PC-3 (cell line): ENCODE measurements at regions not wholly inside any gene's neighbourhood (a gene's known extent, or its start where the extent isn't known, plus 50 kb on each side); places are given as distances from the start of the nearest gene placed in this dataset.

ENCODE experiments used
- ATAC-seq: fragments of 200-7000 bp; cut with Tn5 transposase; 2 replicates; pipeline ENCODE4 v1.9.1; 2020; ENCODE audit warnings: mild to moderate bottlenecking, moderate library complexity
- BruUV-seq: library from RNA; stranded (reverse); fragments of 400-500 nt; replicated peaks from 2 replicates; lab custom pipeline; 2021; lab: Mats Ljungman, UMichigan
- CTCF ChIA-PET: fragments of 300-600 bp; sonication (Branson Sonifier 250); formaldehyde crosslinking; loops from one replicate; lab custom pipeline; 2022; ENCODE audit warnings: antibody characterized with exemption; lab: Charles Lee
- POLR2A ChIA-PET: fragments of 300-600 bp; sonication (Branson Sonifier 250); formaldehyde crosslinking; loops from one replicate; lab custom pipeline; 2022; ENCODE audit warnings: antibody characterized with exemption; ENCODE audit not compliant: unreplicated experiment; lab: Charles Lee
- DNase-seq: peaks from one replicate; pipeline ENCODE4 v3.0.0-alpha.2; 2015
- H2AFZ ChIP-seq: fragments of 300-600 bp; sonication (generic); 2 replicates; pipeline ENCODE4 v1.6.0; 2016; ENCODE audit warnings: antibody characterized with exemption, low read length
- H3F3A ChIP-seq: fragments of 300-600 bp; sonication (generic); one replicate; pipeline ENCODE4 v1.6.0; 2017; ENCODE audit warnings: antibody characterized with exemption, low read length, control low read depth, mild to moderate bottlenecking; ENCODE audit not compliant: unreplicated experiment
- H3K27ac ChIP-seq: fragments of 300-600 bp; sonication (generic); 2 replicates; pipeline ENCODE4 v1.5.1; 2016; ENCODE audit warnings: mild to moderate bottlenecking, low read length
- H3K27me3 ChIP-seq: fragments of 300-600 bp; sonication (generic); 2 replicates; pipeline ENCODE4 v1.6.1; 2016; ENCODE audit warnings: low read length, mixed read lengths
- H3K36me3 ChIP-seq: fragments of 300-600 bp; sonication (generic); 2 replicates; pipeline ENCODE4 v1.6.1; 2016; ENCODE audit warnings: low read depth, mixed run types, low read length, mixed read lengths
- H3K4me1 ChIP-seq: fragments of 300-600 bp; sonication (generic); 2 replicates; pipeline ENCODE4 v1.5.1; 2016; ENCODE audit warnings: low read length; ENCODE audit not compliant: insufficient read depth
- H3K4me2 ChIP-seq: fragments of 300-600 bp; sonication (generic); 2 replicates; pipeline ENCODE4 v1.6.0; 2016; ENCODE audit warnings: low read length
- H3K4me3 ChIP-seq: fragments of 300-600 bp; sonication (generic); 2 replicates; pipeline ENCODE4 v1.5.1; 2016; ENCODE audit warnings: mild to moderate bottlenecking, low read length, mixed read lengths
- H3K79me2 ChIP-seq: fragments of 300-600 bp; sonication (generic); 2 replicates; pipeline ENCODE4 v1.6.1; 2017; ENCODE audit warnings: low read length, mixed read lengths
- H3K9ac ChIP-seq: fragments of 300-600 bp; sonication (generic); 2 replicates; pipeline ENCODE4 v1.6.0; 2016; ENCODE audit warnings: mild to moderate bottlenecking, low read length
- H3K9me2 ChIP-seq: fragments of 300-600 bp; sonication (generic); replicated peaks from 2 replicates; pipeline ENCODE4 v1.6.1; 2016; ENCODE audit warnings: mixed run types, low read length, mixed read lengths
- H3K9me3 ChIP-seq: fragments of 300-600 bp; sonication (generic); 2 replicates; pipeline ENCODE4 v1.6.1; 2016; ENCODE audit warnings: low read length, mixed read lengths
- H4K20me1 ChIP-seq: fragments of 300-600 bp; sonication (generic); 2 replicates; pipeline ENCODE4 v1.6.1; 2016; ENCODE audit warnings: low read length, mixed read lengths
- CTCF ChIP-seq: fragments of 300-600 bp; sonication (generic); conservative IDR thresholded peaks from 2 replicates; pipeline ENCODE4 v1.5.1; 2017; ENCODE audit warnings: antibody characterized with exemption, low read depth, mild to moderate bottlenecking, low read length
- EZH2 ChIP-seq: fragments of 300-600 bp; sonication (generic); IDR thresholded peaks from one replicate; pipeline ENCODE4 v1.6.1; 2017; ENCODE audit warnings: antibody characterized with exemption, mild to moderate bottlenecking, low read length; ENCODE audit not compliant: unreplicated experiment
- EZH2phosphoT487 ChIP-seq: fragments of 300-600 bp; sonication (generic); IDR thresholded peaks from 2 replicates; pipeline ENCODE4 v1.6.1; 2018; ENCODE audit warnings: mild to moderate bottlenecking, antibody characterized with exemption, low read length, borderline replicate concordance
- intact Hi-C: fragments of 100-400 bp; cut with micrococcal nuclease; formaldehyde crosslinking; loops from 2 replicates; pipeline ENCODE4 v1.9.0; 2023

GRCh38 chr2:239772721-239773120, 252.4 kb downstream of the NDUFA10 start:
- Histone ChIP-seq H2AFZ (no peak overlapping the region), H3K36me3 (no peaks in the 10 kb centered on the region), H4K20me1 (no peaks in the 10 kb centered on the region), H3K27ac (no peak overlapping the region), H3K9me2 (no peaks in the 10 kb centered on the region), H3K9ac (no peak overlapping the region), H3K4me2 (no peak overlapping the region), H3K27me3 (peaks cover 85% of the 10 kb centered on the region), H3K79me2 (no peaks in the 10 kb centered on the region), H3K9me3 (no peaks in the 10 kb centered on the region), H3K4me1 (no peaks in the 10 kb centered on the region), H3K4me3 (no peak overlapping the region), H3F3A (no peaks in the 10 kb centered on the region)
- POLR2A ChIA-PET: no interaction called here
- TF ChIP-seq EZH2phosphoT487 (no peak), CTCF (no peak), EZH2 (no peak)
- ATAC-seq (no peak), DNase-seq (no peak)
- BruUV-seq: no TSS peak
- CTCF ChIA-PET: no interaction called here
- intact Hi-C loops: no loop called here

DNA sequence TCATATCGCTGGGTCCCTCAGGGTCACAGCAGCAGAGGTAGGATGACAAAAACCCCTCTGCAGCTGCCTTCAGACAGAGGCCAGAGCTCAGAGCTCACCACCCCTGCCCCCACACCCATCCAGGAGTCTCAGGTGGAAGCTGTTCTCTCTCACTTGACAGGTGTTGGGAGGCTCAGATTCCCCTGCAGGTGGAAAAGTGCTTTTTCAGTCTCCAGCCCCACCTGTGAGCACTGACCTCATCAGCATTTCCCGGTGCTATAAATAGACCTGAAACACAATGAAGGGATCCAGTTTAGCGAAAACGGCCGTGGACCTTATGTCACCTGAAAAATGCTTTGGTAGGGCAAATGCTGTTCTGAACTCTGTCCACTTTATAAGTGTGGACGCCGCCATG, 254.9 kb downstream of the NDUFA10 start:
- Histone ChIP-seq H3K27ac (no peak overlapping the region), H3K36me3 (no peaks in the 10 kb centered on the region), H4K20me1 (no peaks in the 10 kb centered on the region), H3K79me2 (no peaks in the 10 kb centered on the region), H3K27me3 (peaks cover 86% of the 10 kb centered on the region), H3F3A (no peaks in the 10 kb centered on the region), H3K4me1 (no peaks in the 10 kb centered on the region), H3K9me3 (no peaks in the 10 kb centered on the region), H2AFZ (no peak overlapping the region), H3K9me2 (no peaks in the 10 kb centered on the region), H3K9ac (no peak overlapping the region), H3K4me2 (no peak overlapping the region), H3K4me3 (no peak overlapping the region)
- ChIA-PET CTCF (no interaction called here), POLR2A (no interaction called here)
- BruUV-seq: no TSS peak
- ATAC-seq (no peak), DNase-seq (no peak)
- intact Hi-C loops: no loop called here
- TF ChIP-seq CTCF (no peak), EZH2phosphoT487 (no peak), EZH2 (no peak)

DNA sequence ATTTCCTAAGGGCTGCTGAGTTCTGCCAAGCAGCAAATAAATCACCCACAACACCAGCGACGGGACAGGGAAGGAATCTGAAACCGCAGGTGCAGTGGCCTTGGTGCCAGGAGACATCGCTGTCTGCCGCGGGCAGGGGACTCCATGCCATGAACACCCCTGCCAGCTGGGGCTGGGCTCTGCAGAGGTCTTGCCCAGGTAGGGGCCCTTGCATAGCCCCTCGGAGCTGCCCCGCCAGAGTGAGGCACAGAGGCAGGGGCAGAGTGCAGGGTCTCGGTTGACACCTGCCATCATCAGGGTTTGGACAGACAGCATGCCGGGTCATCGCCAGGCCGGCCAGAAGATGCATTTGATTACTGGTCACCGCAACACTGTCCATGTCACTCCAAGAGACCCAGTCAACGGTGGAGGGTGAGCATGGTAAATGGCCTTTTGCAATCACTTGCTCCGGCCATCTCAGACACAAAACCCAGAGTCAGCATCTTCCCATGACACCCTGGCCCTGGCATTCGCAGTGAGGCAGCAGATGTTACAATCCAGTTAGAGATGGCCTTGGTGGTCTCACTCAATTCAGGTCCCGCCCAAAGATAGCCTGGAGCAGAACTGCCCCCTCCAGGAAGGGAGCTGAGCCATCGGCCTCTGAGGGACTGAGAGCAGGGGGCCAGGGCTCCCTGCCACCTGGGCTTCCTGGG, 255.4 kb downstream of the NDUFA10 start:
- peaks cover 86% of the 10 kb centered on the region for H3K27me3 ChIP-seq
- no peaks in the 10 kb centered on the region for H3K9me2 ChIP-seq
- CTCF ChIA-PET: no interaction called here
- no peak overlapping the region for H3K9ac ChIP-seq
- H3K4me2 ChIP-seq: no peak overlapping the region
- H3K36me3 ChIP-seq: no peaks in the 10 kb centered on the region
- ATAC-seq (no peak), DNase-seq (no peak)
- H3F3A ChIP-seq: no peaks in the 10 kb centered on the region
- H3K9me3 ChIP-seq: no peaks in the 10 kb centered on the region
- H4K20me1 ChIP-seq: no peaks in the 10 kb centered on the region
- no peak for TF ChIP-seq EZH2phosphoT487
- TF ChIP-seq EZH2: no peak
- no peak for TF ChIP-seq CTCF
- BruUV-seq: no TSS peak
- no peak overlapping the region for H2AFZ ChIP-seq
- H3K27ac ChIP-seq: no peak overlapping the region
- POLR2A ChIA-PET: no interaction called here
- no peak overlapping the region for H3K4me3 ChIP-seq
- intact Hi-C loops: no loop called here
- H3K4me1 ChIP-seq: no peaks in the 10 kb centered on the region
- no peaks in the 10 kb centered on the region for H3K79me2 ChIP-seq
